HEK293 (cell line): ENCODE measurements at regions not wholly inside any gene's neighbourhood (a gene's known extent, or its start where the extent isn't known, plus 50 kb on each side); places are given as distances from the start of the nearest gene placed in this dataset.

Experiments used
- HOXA7 ChIP-seq: sonication (generic); formaldehyde crosslinking; IDR thresholded peaks from 2 replicates; pipeline ENCODE4 v1.8.1; 2022; ENCODE audit warnings: missing genetic modification reagents, borderline replicate concordance
- ZBTB1 ChIP-seq: fragments of 450-650 bp; formaldehyde crosslinking; IDR thresholded peaks from 2 replicates; pipeline ENCODE4 v1.5.1; 2016; ENCODE audit warnings: missing biosample characterization, missing genetic modification characterization
- ZNF747 ChIP-seq: fragments of 450-650 bp; formaldehyde crosslinking; IDR thresholded peaks from 2 replicates; pipeline ENCODE4 v1.5.1; 2016; ENCODE audit warnings: missing biosample characterization, missing genetic modification characterization
- TF ChIP-seq, protein P1 (sequence below): fragments of 450-650 bp; formaldehyde crosslinking; IDR thresholded peaks from 2 replicates; pipeline ENCODE4 v1.5.1; 2016; ENCODE audit warnings: missing biosample characterization, missing genetic modification characterization
- TF ChIP-seq, protein P2 (sequence below): fragments of 450-650 bp; formaldehyde crosslinking; IDR thresholded peaks from 2 replicates; pipeline ENCODE4 v1.5.1; 2016; ENCODE audit warnings: missing biosample characterization, missing genetic modification characterization

DNA sequence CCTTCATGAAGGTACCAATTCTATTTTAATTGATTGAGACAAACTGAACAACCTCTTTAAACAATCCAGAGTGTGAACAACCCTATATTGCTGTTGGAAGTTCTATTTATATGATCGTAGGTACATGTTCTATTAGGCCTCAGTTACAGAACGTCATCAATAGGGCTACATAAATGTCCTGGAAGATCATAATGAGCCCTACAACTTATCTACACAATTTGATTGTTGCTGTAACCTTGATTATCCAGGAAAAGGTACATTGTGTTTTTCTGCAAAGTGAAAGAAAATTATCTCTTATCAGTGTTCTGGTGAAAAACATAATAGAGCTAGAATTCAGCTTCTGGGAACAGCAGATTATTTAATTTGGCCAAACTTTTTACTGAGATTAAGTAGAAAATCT lies 612.9 kb downstream of the GALC start:
- TF ChIP-seq, protein P1, sequence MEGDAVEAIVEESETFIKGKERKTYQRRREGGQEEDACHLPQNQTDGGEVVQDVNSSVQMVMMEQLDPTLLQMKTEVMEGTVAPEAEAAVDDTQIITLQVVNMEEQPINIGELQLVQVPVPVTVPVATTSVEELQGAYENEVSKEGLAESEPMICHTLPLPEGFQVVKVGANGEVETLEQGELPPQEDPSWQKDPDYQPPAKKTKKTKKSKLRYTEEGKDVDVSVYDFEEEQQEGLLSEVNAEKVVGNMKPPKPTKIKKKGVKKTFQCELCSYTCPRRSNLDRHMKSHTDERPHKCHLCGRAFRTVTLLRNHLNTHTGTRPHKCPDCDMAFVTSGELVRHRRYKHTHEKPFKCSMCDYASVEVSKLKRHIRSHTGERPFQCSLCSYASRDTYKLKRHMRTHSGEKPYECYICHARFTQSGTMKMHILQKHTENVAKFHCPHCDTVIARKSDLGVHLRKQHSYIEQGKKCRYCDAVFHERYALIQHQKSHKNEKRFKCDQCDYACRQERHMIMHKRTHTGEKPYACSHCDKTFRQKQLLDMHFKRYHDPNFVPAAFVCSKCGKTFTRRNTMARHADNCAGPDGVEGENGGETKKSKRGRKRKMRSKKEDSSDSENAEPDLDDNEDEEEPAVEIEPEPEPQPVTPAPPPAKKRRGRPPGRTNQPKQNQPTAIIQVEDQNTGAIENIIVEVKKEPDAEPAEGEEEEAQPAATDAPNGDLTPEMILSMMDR (tag by site-specific recombination) = no peak
- TF ChIP-seq, protein P2, sequence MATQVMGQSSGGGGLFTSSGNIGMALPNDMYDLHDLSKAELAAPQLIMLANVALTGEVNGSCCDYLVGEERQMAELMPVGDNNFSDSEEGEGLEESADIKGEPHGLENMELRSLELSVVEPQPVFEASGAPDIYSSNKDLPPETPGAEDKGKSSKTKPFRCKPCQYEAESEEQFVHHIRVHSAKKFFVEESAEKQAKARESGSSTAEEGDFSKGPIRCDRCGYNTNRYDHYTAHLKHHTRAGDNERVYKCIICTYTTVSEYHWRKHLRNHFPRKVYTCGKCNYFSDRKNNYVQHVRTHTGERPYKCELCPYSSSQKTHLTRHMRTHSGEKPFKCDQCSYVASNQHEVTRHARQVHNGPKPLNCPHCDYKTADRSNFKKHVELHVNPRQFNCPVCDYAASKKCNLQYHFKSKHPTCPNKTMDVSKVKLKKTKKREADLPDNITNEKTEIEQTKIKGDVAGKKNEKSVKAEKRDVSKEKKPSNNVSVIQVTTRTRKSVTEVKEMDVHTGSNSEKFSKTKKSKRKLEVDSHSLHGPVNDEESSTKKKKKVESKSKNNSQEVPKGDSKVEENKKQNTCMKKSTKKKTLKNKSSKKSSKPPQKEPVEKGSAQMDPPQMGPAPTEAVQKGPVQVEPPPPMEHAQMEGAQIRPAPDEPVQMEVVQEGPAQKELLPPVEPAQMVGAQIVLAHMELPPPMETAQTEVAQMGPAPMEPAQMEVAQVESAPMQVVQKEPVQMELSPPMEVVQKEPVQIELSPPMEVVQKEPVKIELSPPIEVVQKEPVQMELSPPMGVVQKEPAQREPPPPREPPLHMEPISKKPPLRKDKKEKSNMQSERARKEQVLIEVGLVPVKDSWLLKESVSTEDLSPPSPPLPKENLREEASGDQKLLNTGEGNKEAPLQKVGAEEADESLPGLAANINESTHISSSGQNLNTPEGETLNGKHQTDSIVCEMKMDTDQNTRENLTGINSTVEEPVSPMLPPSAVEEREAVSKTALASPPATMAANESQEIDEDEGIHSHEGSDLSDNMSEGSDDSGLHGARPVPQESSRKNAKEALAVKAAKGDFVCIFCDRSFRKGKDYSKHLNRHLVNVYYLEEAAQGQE (tag by site-specific recombination) = no peak
- no peak for TF ChIP-seq ZNF747
- TF ChIP-seq HOXA7 (CRISPR knock-in tag) = no peak
- no peak for TF ChIP-seq ZBTB1
